Aorta (tissue), 5 donors: ENCODE measurements at regions not wholly inside any gene's neighbourhood (a gene's known extent, or its start where the extent isn't known, plus 50 kb on each side); places are given as distances from the start of the nearest gene placed in this dataset.

Experiments
- ATAC-seq: fragments of 200-7000 bp; cut with Tn5 transposase; one replicate; pipeline ENCODE4 v1.9.1; 2022; ENCODE audit warnings: moderate library complexity; ENCODE audit not compliant: low FRiP score
- DNase-seq, 2 donors: peaks; one replicate each; pipeline ENCODE4 v3.0.0-alpha.2; 2020
- H3K27ac ChIP-seq, 2 donors: one replicate each; pipeline ENCODE4 v1.5.1; 2013; ENCODE audit warnings: low read length in 2 of 2, mild to moderate bottlenecking in 2 of 2, moderate library complexity in 2 of 2, control low read depth in 1 of 2, inconsistent platforms in 1 of 2, low read depth in 1 of 2
- H3K27me3 ChIP-seq, 2 donors: one replicate each; pipeline ENCODE4 v1.6.1; 2013; ENCODE audit warnings: control low read depth in 1 of 2, low read length in 1 of 2, mild to moderate bottlenecking in 1 of 2, moderate library complexity in 1 of 2; ENCODE audit not compliant: insufficient read depth in 2 of 2, control insufficient read depth in 1 of 2
- H3K36me3 ChIP-seq, 2 donors: one replicate each; pipeline ENCODE4 v1.6.1; 2013; ENCODE audit warnings: control low read depth in 1 of 2, low read length in 1 of 2, mild to moderate bottlenecking in 1 of 2; ENCODE audit not compliant: insufficient read depth in 2 of 2, control insufficient read depth in 1 of 2
- H3K4me1 ChIP-seq, 2 donors: one replicate each; pipeline ENCODE4 v1.6.1; 2013; ENCODE audit warnings: low read length in 2 of 2, control low read depth in 1 of 2, mild to moderate bottlenecking in 1 of 2, moderate library complexity in 1 of 2; ENCODE audit not compliant: insufficient read depth in 2 of 2, control insufficient read depth in 1 of 2
- H3K4me3 ChIP-seq, 2 donors: one replicate each; pipeline ENCODE4 v1.5.1; 2013; ENCODE audit warnings: low read length in 2 of 2, control low read depth in 1 of 2, mild to moderate bottlenecking in 1 of 2
- H3K9me3 ChIP-seq: one replicate; pipeline ENCODE4 v1.6.1; 2013; ENCODE audit warnings: mild to moderate bottlenecking, low read length; ENCODE audit not compliant: control insufficient read depth
- WGBS, 2 donors: extraction: QIAGEN DNeasy Blood & Tissue Kit; methylation state at CpG; one replicate each; pipeline ENCODE4 v1.1.7; 2013; 5-methylcytosine and 5-hydroxymethylcytosine counted together
- intact Hi-C, 2 donors: fragments of 100-400 bp; cut with DNase I; formaldehyde crosslinking; loops; one replicate each; pipeline versions ENCODE4 v1.14.2 to v1.15.0; 2022
- donor health status: healthy with polysubstance abuse.
- donor health status: Bipolar disorder and iron deficiency.
- donor health status: DM: no; HTN: no; CAD: no.
- donor health status: DM: no; HTN: no; CAD: no.
- donor health status: DM: yes; HTN: yes; CAD: no.

DNA sequence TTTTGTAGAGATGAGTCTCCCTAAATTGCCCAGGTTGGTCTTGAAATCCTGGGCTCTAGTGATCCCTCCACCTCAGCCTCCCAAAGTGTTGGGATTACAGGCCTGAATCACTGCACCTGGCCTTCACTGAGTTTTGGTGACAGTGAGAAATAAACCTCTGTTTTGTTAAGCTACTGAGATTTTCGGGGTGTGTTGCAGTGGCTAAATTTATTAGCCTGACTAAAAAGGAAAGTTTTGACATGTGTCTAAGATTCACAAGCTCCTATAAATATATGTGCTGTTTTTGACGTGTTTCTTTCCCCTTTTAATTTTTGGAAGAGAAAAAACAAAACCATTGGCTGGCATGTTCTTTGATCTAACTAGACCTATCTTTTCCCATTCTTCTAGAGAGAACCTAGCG lies 190.5 kb upstream of the MC4R start:
- Histone ChIP-seq H3K27ac (no peak overlapping the region), H3K4me1 (no peaks in the 10 kb centered on the region), H3K36me3 (no peaks in the 10 kb centered on the region), H3K4me3 (no peak overlapping the region), H3K27me3 (no peaks in the 10 kb centered on the region), H3K9me3 (no peaks in the 10 kb centered on the region)
- DNase-seq = no peak
- no peak for ATAC-seq
- WGBS, 2 donors = 51 to 58% methylated on average over 3 of the region's 3 CpGs
- intact Hi-C loops = no loop called here

DNA sequence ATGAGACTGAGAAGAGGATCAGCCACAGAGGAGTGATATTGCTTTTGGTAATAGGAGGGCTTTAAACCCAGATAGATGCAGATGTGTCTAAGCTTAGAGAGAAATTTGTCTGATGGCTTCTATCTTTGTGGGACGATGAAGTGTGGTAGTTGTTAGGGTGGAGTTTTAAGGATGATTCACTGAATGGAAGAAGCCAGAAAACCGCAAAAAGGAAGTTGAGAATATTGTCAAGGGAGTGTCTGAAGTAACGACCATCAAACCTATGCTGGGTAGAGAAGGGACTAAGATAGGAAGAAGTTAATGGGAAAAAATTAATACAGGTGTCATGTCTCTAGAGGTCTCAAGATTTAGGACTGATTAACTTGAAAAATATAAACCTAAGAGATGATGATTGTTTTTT lies 195.6 kb upstream of the MC4R start:
- Histone ChIP-seq H3K27me3 (no peaks in the 10 kb centered on the region), H3K4me1 (no peaks in the 10 kb centered on the region), H3K27ac (no peak overlapping the region), H3K4me3 (no peak overlapping the region), H3K36me3 (no peaks in the 10 kb centered on the region), H3K9me3 (no peaks in the 10 kb centered on the region)
- intact Hi-C loops = no loop called here
- DNase-seq = no peak
- 64 to 72% methylated on average over 3 of the region's 3 CpGs for WGBS, 2 donors
- no peak for ATAC-seq

DNA sequence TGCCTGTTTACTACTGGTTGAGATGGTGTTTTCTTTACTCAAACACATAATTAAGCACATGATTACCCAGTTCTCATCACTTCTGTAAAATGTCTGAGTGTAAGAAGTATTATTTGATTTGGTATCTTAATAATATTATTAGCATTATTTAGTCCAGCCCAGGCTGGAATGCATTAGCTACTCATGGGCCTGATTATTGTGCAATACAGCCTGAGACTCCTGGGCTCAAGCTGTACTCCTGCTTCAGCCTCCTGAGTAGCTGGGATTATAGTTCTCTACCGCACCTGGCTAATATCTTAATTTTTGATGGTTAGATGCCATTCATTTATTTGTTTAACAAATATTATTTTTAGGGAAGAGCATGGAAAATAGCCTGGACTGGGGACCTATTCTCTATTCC lies 197.6 kb upstream of the MC4R start:
- no peaks in the 10 kb centered on the region for H3K36me3 ChIP-seq
- H3K27ac ChIP-seq = no peak overlapping the region
- H3K27me3 ChIP-seq = no peaks in the 10 kb centered on the region
- intact Hi-C loops = no loop called here
- DNase-seq (no peak), ATAC-seq (no peak)
- H3K4me3 ChIP-seq = no peak overlapping the region
- H3K4me1 ChIP-seq = no peaks in the 10 kb centered on the region
- H3K9me3 ChIP-seq = no peaks in the 10 kb centered on the region
- WGBS, 2 donors = 89 to 93% methylated on average over 1 of the region's 1 CpG

DNA sequence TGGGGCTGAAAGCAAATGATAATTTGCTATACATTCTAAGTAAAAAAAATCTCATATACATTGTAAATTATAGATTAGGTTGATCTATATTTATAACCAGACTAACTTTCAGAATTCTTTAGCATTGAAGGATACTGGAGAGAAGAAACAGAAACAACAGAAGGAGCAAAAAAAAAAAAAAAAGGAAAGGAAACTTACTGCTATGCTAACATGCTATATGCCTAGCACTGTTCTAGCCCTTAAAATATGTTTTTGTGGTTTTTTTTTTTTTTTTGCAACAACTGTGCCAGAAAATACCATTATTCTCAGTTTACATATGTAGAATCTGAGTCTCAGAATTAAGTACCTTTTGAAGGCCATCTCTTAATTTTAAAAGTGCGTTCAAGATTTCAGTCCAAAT lies 204.9 kb upstream of the MC4R start:
- no peaks in the 10 kb centered on the region for H3K9me3 ChIP-seq
- H3K27me3 ChIP-seq = no peaks in the 10 kb centered on the region
- ATAC-seq = no peak
- no peaks in the 10 kb centered on the region for H3K36me3 ChIP-seq
- H3K27ac ChIP-seq = no peak overlapping the region
- 85 to 87% methylated on average over 1 of the region's 1 CpG for WGBS, 2 donors
- intact Hi-C loops = no loop called here
- H3K4me3 ChIP-seq = no peak overlapping the region
- H3K4me1 ChIP-seq = no peaks in the 10 kb centered on the region
- no peak for DNase-seq

DNA sequence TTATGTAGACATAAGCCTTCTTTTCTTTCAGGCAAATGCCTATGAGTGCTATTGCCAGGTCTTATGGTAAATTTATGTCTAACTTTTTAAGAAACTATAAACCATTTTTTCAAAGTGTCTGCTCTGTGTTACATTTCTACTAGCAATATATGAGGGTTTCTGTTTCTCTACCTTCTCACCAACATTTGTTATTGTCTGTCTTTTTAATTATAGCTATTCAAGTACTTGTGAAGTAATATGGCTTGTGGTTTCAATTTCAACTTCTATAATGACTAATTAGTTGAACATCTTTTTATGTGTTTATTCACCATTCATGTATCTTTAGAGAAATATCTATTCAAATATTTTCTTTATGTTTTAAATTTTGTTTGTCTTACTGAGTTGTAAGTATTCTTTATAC lies 213.1 kb upstream of the MC4R start:
- ATAC-seq (no peak), DNase-seq (no peak)
- H3K4me1 ChIP-seq = no peaks in the 10 kb centered on the region
- H3K36me3 ChIP-seq = no peaks in the 10 kb centered on the region
- no peak overlapping the region for H3K4me3 ChIP-seq
- intact Hi-C loops = no loop called here
- H3K27me3 ChIP-seq = no peaks in the 10 kb centered on the region
- H3K27ac ChIP-seq = no peak overlapping the region
- H3K9me3 ChIP-seq = no peaks in the 10 kb centered on the region

DNA sequence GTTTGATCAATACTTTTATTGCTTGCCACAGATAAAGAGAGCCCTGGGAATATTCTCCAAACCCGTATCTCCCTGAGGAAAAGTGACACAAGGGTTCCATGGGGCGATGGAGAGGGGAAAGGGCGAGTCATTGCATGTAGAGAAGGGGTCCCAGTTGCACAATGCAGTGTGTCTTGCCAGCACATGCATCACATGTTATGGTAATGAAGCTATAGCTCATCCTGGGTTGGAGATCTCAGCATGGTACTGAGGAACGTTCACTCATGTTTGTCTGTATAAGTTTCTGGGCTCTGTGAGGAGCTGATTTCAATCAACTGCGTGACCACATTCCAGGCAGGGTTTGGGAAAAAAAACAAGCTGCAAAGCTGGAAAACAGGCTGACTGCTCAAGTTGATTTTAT lies 220.7 kb upstream of the MC4R start:
- Histone ChIP-seq H3K27ac (no peak overlapping the region), H3K4me1 (no peaks in the 10 kb centered on the region), H3K4me3 (no peak overlapping the region), H3K36me3 (no peaks in the 10 kb centered on the region), H3K9me3 (no peaks in the 10 kb centered on the region), H3K27me3 (no peaks in the 10 kb centered on the region)
- DNase-seq (no peak), ATAC-seq (no peak)
- intact Hi-C loops = no loop called here
- 33 to 47% methylated on average over 5 of the region's 5 CpGs for WGBS, 2 donors

DNA sequence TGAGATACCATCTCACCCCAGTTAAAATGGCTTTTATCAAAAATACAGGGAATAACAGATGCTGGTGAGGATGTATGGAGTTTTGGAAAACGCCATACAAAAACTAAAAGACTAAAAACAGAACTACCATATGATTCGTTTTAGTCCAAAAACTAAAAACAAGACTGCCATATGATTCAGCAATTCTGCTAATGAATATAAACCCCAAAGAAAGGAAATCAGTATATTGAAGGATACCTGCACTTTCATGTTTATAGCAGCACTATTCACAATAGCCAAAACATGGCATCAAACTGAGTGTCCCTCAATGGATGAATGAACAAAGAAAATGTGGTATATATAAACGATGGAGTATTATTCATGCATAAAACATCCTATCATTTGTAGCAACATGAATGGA lies 224.4 kb upstream of the MC4R start:
- Histone ChIP-seq H3K4me3 (no peak overlapping the region), H3K36me3 (no peaks in the 10 kb centered on the region), H3K27me3 (no peaks in the 10 kb centered on the region), H3K4me1 (no peaks in the 10 kb centered on the region), H3K27ac (no peak overlapping the region), H3K9me3 (no peaks in the 10 kb centered on the region)
- DNase-seq (no peak), ATAC-seq (no peak)
- intact Hi-C loops = no loop called here
- 68 to 69% methylated on average over 3 of the region's 3 CpGs for WGBS, 2 donors

DNA sequence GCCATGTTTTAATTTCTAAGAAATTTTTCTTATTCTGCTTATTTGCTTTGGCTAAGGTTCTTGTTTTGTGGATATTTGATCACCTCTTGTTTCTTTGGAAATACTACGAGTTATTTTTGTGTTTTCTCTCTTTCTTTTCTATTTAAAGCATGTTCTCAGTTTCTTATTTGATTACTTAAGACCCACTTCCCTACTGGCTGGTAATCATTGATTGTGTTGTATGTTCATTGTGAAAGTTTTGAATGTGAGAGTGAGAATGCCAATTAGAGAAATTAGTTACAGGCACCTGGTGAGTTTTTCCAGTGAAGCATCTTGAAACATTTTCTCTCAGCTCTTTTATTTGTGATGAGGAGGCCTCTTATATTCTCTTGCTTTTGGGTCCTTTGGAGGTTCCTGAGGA lies 226.7 kb upstream of the MC4R start:
- ATAC-seq = no peak
- no peaks in the 10 kb centered on the region for H3K9me3 ChIP-seq
- H3K36me3 ChIP-seq = no peaks in the 10 kb centered on the region
- H3K27ac ChIP-seq = no peak overlapping the region
- no peak overlapping the region for H3K4me3 ChIP-seq
- intact Hi-C loops = no loop called here
- no peaks in the 10 kb centered on the region for H3K27me3 ChIP-seq
- H3K4me1 ChIP-seq = no peaks in the 10 kb centered on the region
- DNase-seq = no peak
- 23 to 47% methylated on average over 1 of the region's 1 CpG for WGBS, 2 donors

DNA sequence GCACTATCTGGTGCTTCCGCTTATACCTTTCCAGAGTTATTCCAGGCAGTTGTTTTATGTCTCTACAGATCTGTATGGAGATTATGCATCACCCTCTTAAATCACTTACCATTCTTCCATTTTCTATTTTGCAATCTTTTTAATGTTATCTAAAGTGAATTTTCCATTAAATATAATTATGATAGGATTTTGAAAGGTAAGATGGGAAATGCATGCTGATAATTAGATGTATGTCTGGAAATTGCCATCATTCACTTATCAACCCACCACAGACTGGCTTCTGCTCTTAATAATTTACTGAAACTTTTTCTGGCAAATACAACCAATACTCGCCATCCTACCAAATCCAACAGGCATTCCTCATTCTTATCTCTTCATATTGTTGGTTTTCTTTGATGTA lies 227.4 kb upstream of the MC4R start:
- no peaks in the 10 kb centered on the region for H3K9me3 ChIP-seq
- H3K27ac ChIP-seq = no peak overlapping the region
- no peaks in the 10 kb centered on the region for H3K4me1 ChIP-seq
- no peak for ATAC-seq
- no peaks in the 10 kb centered on the region for H3K36me3 ChIP-seq
- H3K27me3 ChIP-seq = no peaks in the 10 kb centered on the region
- no peak for DNase-seq
- 65 to 78% methylated on average over 2 of the region's 2 CpGs for WGBS, 2 donors
- intact Hi-C loops = no loop called here
- no peak overlapping the region for H3K4me3 ChIP-seq

DNA sequence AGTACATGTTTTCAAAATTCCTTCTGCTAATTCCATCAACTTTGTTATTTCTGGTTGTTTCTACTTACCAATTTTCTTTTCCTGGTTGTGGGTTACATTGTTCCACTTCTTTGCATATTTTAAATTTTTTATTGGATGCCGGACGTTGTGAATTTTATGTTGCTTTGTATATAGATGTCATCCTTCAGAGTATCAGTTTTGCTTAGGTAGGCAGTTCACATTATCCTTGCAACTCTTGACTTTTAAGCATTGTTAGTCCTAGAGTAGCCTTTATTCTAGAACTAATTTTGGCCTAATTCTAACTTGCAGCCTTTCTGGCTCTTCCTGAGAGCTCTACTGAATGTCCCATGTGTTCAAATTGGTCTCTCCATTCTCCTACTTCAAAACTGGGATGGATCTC lies 228.7 kb upstream of the MC4R start:
- H3K27me3 ChIP-seq = no peaks in the 10 kb centered on the region
- intact Hi-C loops = no loop called here

More for the DNA sequence above, 228.7 kb upstream of the MC4R start:
- no peaks in the 10 kb centered on the region for H3K4me1 ChIP-seq
- 38 to 54% methylated on average over 2 of the region's 2 CpGs for WGBS, 2 donors
- no peak overlapping the region for H3K27ac ChIP-seq
- H3K36me3 ChIP-seq = no peaks in the 10 kb centered on the region
- no peak for ATAC-seq
- DNase-seq = no peak
- no peaks in the 10 kb centered on the region for H3K9me3 ChIP-seq
- H3K4me3 ChIP-seq = no peak overlapping the region
